ENCODE measurements at regions not wholly inside any gene's neighbourhood (a gene's known extent, or its start where the extent isn't known, plus 50 kb on each side); places are given as distances from the start of the nearest gene placed in this dataset.
"Not testable (repeated sequence)": the region's sequence is repeated elsewhere in the genome, so short reads cannot be mapped to it uniquely, and the experiment has no call there.

GRCh38 chr21:18772897-18773296 is 369.3 kb upstream of the TMPRSS15 start:
- no peaks in the 10 kb centered on the region for H3K36me3 Mint-ChIP-seq (ENCODE audit: low read depth)
- ATAC-seq (no peak), DNase-seq (no peak)
- H3K4me1 Mint-ChIP-seq, result no peaks in the 10 kb centered on the region
- peaks cover 5% of the 10 kb centered on the region for H3K9me3 Mint-ChIP-seq (ENCODE audit: low read depth)
- H3K4me3 Mint-ChIP-seq, result no peak overlapping the region
- H3K27me3 Mint-ChIP-seq, result no peaks in the 10 kb centered on the region
- no peak overlapping the region for H3K27ac Mint-ChIP-seq
- intact Hi-C loops (cut with DNase I, micrococcal nuclease), result no loop called here
- ChIA-PET CTCF (no interaction called here), POLR2A (no interaction called here)

- intact Hi-C loops (cut with DNase I, micrococcal nuclease), result no loop called here
- no peak for ATAC-seq
- Mint-ChIP-seq H3K27ac (no peak overlapping the region), H3K4me1 (no peaks in the 10 kb centered on the region), H3K36me3 (ENCODE audit: low read depth) (no peaks in the 10 kb centered on the region), H3K27me3 (no peaks in the 10 kb centered on the region), H3K9me3 (ENCODE audit: low read depth) (peaks cover 15% of the 10 kb centered on the region), H3K4me3 (no peak overlapping the region)
- DNase-seq, result no peak
- ChIA-PET CTCF (no interaction called here), POLR2A (no interaction called here)
Observed at GRCh38 chr21:18776936-18777335, 373.4 kb upstream of the TMPRSS15 start.

- ChIA-PET CTCF (no interaction called here), POLR2A (no interaction called here)
- H3K36me3 Mint-ChIP-seq (ENCODE audit: low read depth), result no peaks in the 10 kb centered on the region
- H3K27ac Mint-ChIP-seq, result no peak overlapping the region
- no peak for DNase-seq
- no peak overlapping the region for H3K4me3 Mint-ChIP-seq
- ATAC-seq, result no peak
- no peaks in the 10 kb centered on the region for H3K27me3 Mint-ChIP-seq
- intact Hi-C loops (cut with DNase I, micrococcal nuclease), result no loop called here
- peaks cover 24% of the 10 kb centered on the region for H3K9me3 Mint-ChIP-seq (ENCODE audit: low read depth)
- H3K4me1 Mint-ChIP-seq, result no peaks in the 10 kb centered on the region
Observed at GRCh38 chr21:18782721-18783120, 379.1 kb upstream of the TMPRSS15 start.

- ChIA-PET POLR2A (no interaction called here), CTCF (no interaction called here)
- Mint-ChIP-seq H3K36me3 (ENCODE audit: low read depth) (no peaks in the 10 kb centered on the region), H3K27ac (no peak overlapping the region), H3K4me3 (no peak overlapping the region), H3K4me1 (no peaks in the 10 kb centered on the region), H3K9me3 (ENCODE audit: low read depth) (peaks cover 18% of the 10 kb centered on the region), H3K27me3 (no peaks in the 10 kb centered on the region)
- DNase-seq, result no peak
- intact Hi-C loops (cut with DNase I, micrococcal nuclease), result no loop called here
- ATAC-seq, result no peak
Observed at GRCh38 chr21:18801468-18801867, 397.9 kb upstream of the TMPRSS15 start.

GRCh38 chr21:18803624-18804023 is 400.0 kb upstream of the TMPRSS15 start:
- H3K27ac Mint-ChIP-seq, result no peak overlapping the region
- ChIA-PET CTCF (no interaction called here), POLR2A (no interaction called here)
- DNase-seq, result no peak
- intact Hi-C loops (cut with DNase I, micrococcal nuclease), result no loop called here
- H3K4me1 Mint-ChIP-seq, result no peaks in the 10 kb centered on the region
- peaks cover 22% of the 10 kb centered on the region for H3K9me3 Mint-ChIP-seq (ENCODE audit: low read depth)
- H3K27me3 Mint-ChIP-seq, result no peaks in the 10 kb centered on the region
- ATAC-seq, result no peak
- H3K36me3 Mint-ChIP-seq (ENCODE audit: low read depth), result no peaks in the 10 kb centered on the region
- no peak overlapping the region for H3K4me3 Mint-ChIP-seq

- no peak overlapping the region for H3K27ac Mint-ChIP-seq
- DNase-seq (no peak), ATAC-seq (no peak)
- ChIA-PET POLR2A (no interaction called here), CTCF (no interaction called here)
- intact Hi-C loops (cut with DNase I, micrococcal nuclease), result no loop called here
- H3K4me1 Mint-ChIP-seq, result no peaks in the 10 kb centered on the region
- H3K9me3 Mint-ChIP-seq (ENCODE audit: low read depth), result peaks cover 19% of the 10 kb centered on the region
- H3K4me3 Mint-ChIP-seq, result no peak overlapping the region
- H3K36me3 Mint-ChIP-seq (ENCODE audit: low read depth), result no peaks in the 10 kb centered on the region
- no peaks in the 10 kb centered on the region for H3K27me3 Mint-ChIP-seq
Observed at GRCh38 chr21:18810136-18810535, 406.6 kb upstream of the TMPRSS15 start.

- CTCF ChIA-PET, result no interaction called here
- H3K27ac Mint-ChIP-seq, result no peak overlapping the region
- peaks cover 12% of the 10 kb centered on the region for H3K9me3 Mint-ChIP-seq (ENCODE audit: low read depth)
- H3K4me1 Mint-ChIP-seq, result no peaks in the 10 kb centered on the region
- DNase-seq (no peak), ATAC-seq (no peak)
- intact Hi-C loops (cut with DNase I, micrococcal nuclease), result no loop called here
- no peaks in the 10 kb centered on the region for H3K27me3 Mint-ChIP-seq
- no peaks in the 10 kb centered on the region for H3K36me3 Mint-ChIP-seq (ENCODE audit: low read depth)
- POLR2A ChIA-PET, result no interaction called here
- no peak overlapping the region for H3K4me3 Mint-ChIP-seq
Observed at GRCh38 chr21:18812308-18812707, 408.7 kb upstream of the TMPRSS15 start.

GRCh38 chr21:18819507-18819906 is 415.9 kb upstream of the TMPRSS15 start:
- no peak overlapping the region for H3K27ac Mint-ChIP-seq
- DNase-seq, result no peak
- no peak overlapping the region for H3K4me3 Mint-ChIP-seq
- H3K9me3 Mint-ChIP-seq (ENCODE audit: low read depth), result peaks cover 10% of the 10 kb centered on the region
- H3K4me1 Mint-ChIP-seq, result no peaks in the 10 kb centered on the region
- H3K36me3 Mint-ChIP-seq (ENCODE audit: low read depth), result no peaks in the 10 kb centered on the region
- intact Hi-C loops (cut with DNase I, micrococcal nuclease), result no loop called here
- no peak for ATAC-seq
- H3K27me3 Mint-ChIP-seq, result no peaks in the 10 kb centered on the region
- POLR2A ChIA-PET, result no interaction called here
- CTCF ChIA-PET, result no interaction called here

- H3K9me3 Mint-ChIP-seq (ENCODE audit: low read depth), result peaks cover 10% of the 10 kb centered on the region
- intact Hi-C loops (cut with DNase I, micrococcal nuclease), result no loop called here
Observed at GRCh38 chr21:18826562-18826961, 423.0 kb upstream of the TMPRSS15 start.

GRCh38 chr21:18831942-18832676 is 428.5 kb upstream of the TMPRSS15 start:
- intact Hi-C loops (cut with DNase I, micrococcal nuclease), result no loop called here
- Mint-ChIP-seq H3K4me1 (no peaks in the 10 kb centered on the region), H3K36me3 (ENCODE audit: low read depth) (no peaks in the 10 kb centered on the region), H3K4me3 (no peak overlapping the region), H3K9me3 (ENCODE audit: low read depth) (peaks cover 4% of the 10 kb centered on the region), H3K27ac (no peak overlapping the region), H3K27me3 (no peaks in the 10 kb centered on the region)
- POLR2A ChIA-PET, result no interaction called here
- CTCF ChIA-PET, result no interaction called here
- ATAC-seq (no peak), DNase-seq (no peak)

More at GRCh38 chr21:18826562-18826961, 423.0 kb upstream of the TMPRSS15 start:
- no peak overlapping the region for H3K4me3 Mint-ChIP-seq
- ChIA-PET POLR2A (no interaction called here), CTCF (no interaction called here)
- H3K27me3 Mint-ChIP-seq, result no peaks in the 10 kb centered on the region
- no peak overlapping the region for H3K27ac Mint-ChIP-seq
- H3K4me1 Mint-ChIP-seq, result no peaks in the 10 kb centered on the region
- no peaks in the 10 kb centered on the region for H3K36me3 Mint-ChIP-seq (ENCODE audit: low read depth)
- ATAC-seq, result no peak
- no peak for DNase-seq

- H3K4me1 Mint-ChIP-seq, result no peaks in the 10 kb centered on the region
- no peak overlapping the region for H3K27ac Mint-ChIP-seq
- H3K9me3 Mint-ChIP-seq (ENCODE audit: low read depth), result peaks cover 4% of the 10 kb centered on the region
- no peak for DNase-seq
- ChIA-PET POLR2A (no interaction called here), CTCF (no interaction called here)
- H3K36me3 Mint-ChIP-seq (ENCODE audit: low read depth), result no peaks in the 10 kb centered on the region
- ATAC-seq, result no peak
- intact Hi-C loops (cut with DNase I, micrococcal nuclease), result no loop called here
- H3K4me3 Mint-ChIP-seq, result no peak overlapping the region
- no peaks in the 10 kb centered on the region for H3K27me3 Mint-ChIP-seq
Observed at GRCh38 chr21:18832950-18833349, 429.4 kb upstream of the TMPRSS15 start.

- H3K4me1 Mint-ChIP-seq; H3K27ac Mint-ChIP-seq; ATAC-seq; H3K27me3 Mint-ChIP-seq; DNase-seq; H3K4me3 Mint-ChIP-seq; intact Hi-C loops (cut with DNase I, micrococcal nuclease); H3K36me3 Mint-ChIP-seq (ENCODE audit: low read depth); CTCF ChIA-PET; H3K9me3 Mint-ChIP-seq (ENCODE audit: low read depth); POLR2A ChIA-PET: not testable (repeated sequence)
Observed at GRCh38 chr21:18834121-18834520, 430.5 kb upstream of the TMPRSS15 start.

GRCh38 chr21:18840239-18840638 is 436.7 kb upstream of the TMPRSS15 start:
- peaks cover 9% of the 10 kb centered on the region for H3K9me3 Mint-ChIP-seq (ENCODE audit: low read depth)
- intact Hi-C loops (cut with DNase I, micrococcal nuclease), result no loop called here
- no peak for ATAC-seq
- H3K27ac Mint-ChIP-seq, result no peak overlapping the region
- no peaks in the 10 kb centered on the region for H3K4me1 Mint-ChIP-seq
- ChIA-PET CTCF (no interaction called here), POLR2A (no interaction called here)
- H3K4me3 Mint-ChIP-seq, result no peak overlapping the region
- H3K36me3 Mint-ChIP-seq (ENCODE audit: low read depth), result no peaks in the 10 kb centered on the region
- no peak for DNase-seq
- H3K27me3 Mint-ChIP-seq, result no peaks in the 10 kb centered on the region
